ENCODE measurements at regions not wholly inside any gene's neighbourhood (a gene's known extent, or its start where the extent isn't known, plus 50 kb on each side); places are given as distances from the start of the nearest gene placed in this dataset.
A peak's percentile ranks its signal among the peaks of the same experiment; 100 is the strongest.
"Not testable (repeated sequence)": the region's sequence is repeated elsewhere in the genome, so short reads cannot be mapped to it uniquely, and the experiment has no call there.

DNA sequence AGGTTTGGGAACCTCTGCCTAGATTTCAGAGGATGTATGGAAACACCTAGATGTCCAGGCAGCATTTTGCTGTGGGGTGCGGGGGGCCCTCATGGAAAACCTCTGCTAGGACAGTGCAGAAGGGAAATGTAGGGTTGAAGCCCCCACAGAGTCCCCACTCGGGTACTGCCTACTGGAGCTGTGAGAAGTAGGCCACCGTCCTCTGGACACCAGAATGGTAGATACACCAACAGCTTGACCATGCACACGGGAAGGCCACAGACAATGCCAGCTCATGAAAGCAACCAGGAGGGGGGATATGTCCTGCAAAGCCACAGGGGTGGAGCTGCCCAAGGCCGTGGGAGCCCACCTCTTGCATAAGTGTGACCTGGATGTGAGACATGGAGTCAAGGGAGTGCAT lies 1336.5 kb downstream of the SPATA31A7 start:
- H3K4me1 Mint-ChIP-seq, H3K36me3 Mint-ChIP-seq, DNase-seq, H3K4me3 Mint-ChIP-seq, H3K27me3 Mint-ChIP-seq, H3K9me3 Mint-ChIP-seq, H3K27ac Mint-ChIP-seq: not testable (repeated sequence)

DNA sequence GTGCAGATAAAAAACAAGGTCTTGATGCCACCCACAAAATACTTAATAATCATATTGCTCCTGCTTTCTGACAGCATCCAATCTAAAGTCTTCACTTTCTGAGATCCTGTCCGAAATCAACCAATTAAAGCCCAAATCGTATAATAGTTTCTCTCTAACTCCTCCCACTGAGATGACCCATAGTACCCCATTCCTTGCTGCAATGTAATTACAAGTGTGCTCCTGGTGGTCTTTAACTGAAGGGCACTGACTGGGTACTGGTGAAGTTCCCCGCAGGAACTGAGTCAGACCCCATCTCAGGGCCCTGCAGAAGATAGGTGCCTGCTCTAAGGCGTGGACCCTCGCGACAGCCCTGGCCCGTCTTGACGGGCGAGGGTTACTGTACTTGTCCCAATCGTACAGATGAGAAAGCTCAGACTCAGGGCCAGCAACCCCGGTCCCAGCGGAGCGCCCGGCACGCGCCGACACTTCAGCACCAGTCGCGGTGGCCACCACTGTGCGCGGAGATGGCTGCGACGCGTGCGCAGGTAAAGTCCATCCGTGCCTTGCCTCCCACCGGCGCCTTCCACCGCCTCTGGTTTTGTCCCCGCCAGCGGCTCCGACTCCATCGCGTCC lies 1342.4 kb downstream of the SPATA31A7 start:
- H3K27me3 Mint-ChIP-seq, H3K4me1 Mint-ChIP-seq, DNase-seq, H3K9me3 Mint-ChIP-seq, H3K36me3 Mint-ChIP-seq: not testable (repeated sequence)
- H3K4me3 Mint-ChIP-seq = peak overlapping the region; percentile 84
- peak overlapping the region; percentile 88 for H3K27ac Mint-ChIP-seq

DNA sequence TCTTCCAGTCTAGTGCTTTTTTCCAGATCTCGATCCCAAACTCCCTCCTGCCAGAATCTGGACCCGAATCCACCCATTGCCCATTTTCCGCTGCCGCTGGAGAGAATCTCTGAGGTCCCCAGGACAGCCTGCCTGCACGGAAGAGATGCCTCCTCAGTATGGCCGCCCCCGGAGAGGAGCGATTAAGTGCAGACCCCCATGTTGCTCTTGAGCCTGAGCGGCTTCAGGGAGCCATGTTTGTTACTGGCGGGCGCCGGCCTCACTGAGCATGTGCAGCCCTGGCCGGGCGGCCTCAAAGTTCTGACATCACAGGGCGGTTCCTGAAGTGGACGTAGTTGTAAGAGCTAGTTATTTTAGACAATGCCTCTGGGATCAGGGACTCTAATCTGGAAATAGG lies 1342.9 kb downstream of the SPATA31A7 start:
- not testable (repeated sequence) for H3K36me3 Mint-ChIP-seq, H3K9me3 Mint-ChIP-seq, H3K27me3 Mint-ChIP-seq, H3K4me1 Mint-ChIP-seq
- Mint-ChIP-seq H3K27ac (peak overlapping the region; percentile 88), H3K4me3 (peak overlapping the region; percentile 84)
- peak; percentile 22 for DNase-seq

DNA sequence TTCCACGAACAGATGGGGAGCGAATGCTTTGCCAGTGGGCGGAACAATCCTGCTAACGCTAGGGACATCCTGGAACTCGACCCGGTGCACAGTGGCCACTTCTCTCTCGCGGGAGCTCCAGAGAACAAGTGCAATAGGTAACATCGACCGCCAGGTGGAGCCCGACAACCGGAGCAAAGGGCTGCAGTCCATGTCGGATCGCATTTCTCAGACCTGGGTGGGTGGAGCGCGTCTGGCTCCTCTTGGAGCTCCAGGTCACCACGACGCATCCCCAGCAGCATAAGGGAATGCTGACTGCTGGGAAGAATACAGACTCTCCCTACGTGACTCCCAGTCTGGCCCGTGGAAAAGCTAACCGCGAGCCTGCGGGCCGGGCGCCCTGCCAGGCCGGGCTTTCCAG lies 1360.7 kb downstream of the SPATA31A7 start:
- not testable (repeated sequence) for H3K4me1 Mint-ChIP-seq, H3K27me3 Mint-ChIP-seq, H3K9me3 Mint-ChIP-seq, H3K4me3 Mint-ChIP-seq, H3K36me3 Mint-ChIP-seq, H3K27ac Mint-ChIP-seq, DNase-seq

DNA sequence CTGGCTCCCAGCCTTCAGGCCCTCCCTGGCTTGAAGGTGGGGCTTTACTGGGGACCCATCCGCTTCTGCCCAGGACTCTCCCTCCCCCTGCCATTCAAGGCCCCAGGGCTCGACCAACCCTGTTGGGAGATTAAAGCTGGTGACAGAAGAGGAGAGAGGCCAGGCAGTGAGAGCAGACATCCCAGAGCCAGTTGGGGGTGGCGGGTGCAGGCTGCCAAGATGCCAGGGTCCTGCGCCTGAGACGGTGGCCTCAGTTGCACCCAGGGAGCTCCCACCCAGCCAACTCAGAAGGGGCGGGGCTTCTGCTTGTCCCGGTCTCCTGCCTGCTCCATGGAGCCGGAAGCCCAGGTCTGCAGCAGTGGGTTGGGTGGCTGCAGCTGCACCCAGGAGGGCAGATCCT lies 1370.8 kb downstream of the SPATA31A7 start:
- DNase-seq, H3K4me1 Mint-ChIP-seq, H3K27ac Mint-ChIP-seq, H3K9me3 Mint-ChIP-seq, H3K36me3 Mint-ChIP-seq, H3K4me3 Mint-ChIP-seq, H3K27me3 Mint-ChIP-seq: not testable (repeated sequence)

DNA sequence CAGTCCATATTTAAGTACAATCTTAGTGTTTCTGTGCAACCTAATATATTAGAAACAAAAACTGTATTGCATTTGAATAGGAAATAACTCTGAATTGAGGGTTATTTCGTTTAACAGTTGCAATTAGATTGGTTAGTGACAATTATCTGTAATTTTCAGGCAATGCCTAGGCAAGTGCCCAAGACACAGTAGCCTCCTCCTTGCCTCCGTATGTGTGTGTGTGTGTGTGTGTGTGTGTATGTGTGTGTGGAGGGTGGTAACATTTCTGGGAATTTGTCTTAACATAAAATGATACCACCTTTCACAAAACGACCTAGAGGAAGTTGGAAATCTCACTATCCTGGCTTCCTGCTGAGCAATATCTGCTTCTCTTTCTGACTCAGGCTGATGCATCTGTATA lies 1375.3 kb downstream of the SPATA31A7 start:
- H3K27ac Mint-ChIP-seq, H3K27me3 Mint-ChIP-seq, H3K36me3 Mint-ChIP-seq, H3K4me3 Mint-ChIP-seq, DNase-seq, H3K4me1 Mint-ChIP-seq, H3K9me3 Mint-ChIP-seq: not testable (repeated sequence)

DNA sequence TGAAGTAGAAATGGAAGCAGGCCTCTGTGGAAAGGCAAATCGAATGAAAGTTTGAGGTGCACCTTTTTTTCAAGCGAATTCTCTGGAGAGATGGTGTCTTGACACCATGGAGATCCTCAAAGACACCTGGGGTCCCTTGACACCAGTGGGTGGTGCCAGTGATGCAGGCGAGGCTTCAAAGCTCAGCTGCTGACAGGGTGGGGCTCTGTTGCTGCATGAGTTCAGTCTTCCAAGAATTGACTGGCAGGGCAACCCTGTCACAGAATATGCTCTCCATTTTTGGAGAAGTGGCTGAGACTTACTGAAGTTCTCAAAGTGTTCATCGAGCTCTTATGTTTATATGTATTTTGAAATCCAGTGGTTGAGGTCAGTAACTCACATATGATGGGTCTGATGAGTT lies 1376.6 kb downstream of the SPATA31A7 start:
- not testable (repeated sequence) for H3K36me3 Mint-ChIP-seq, H3K4me1 Mint-ChIP-seq, H3K9me3 Mint-ChIP-seq, DNase-seq, H3K4me3 Mint-ChIP-seq, H3K27ac Mint-ChIP-seq, H3K27me3 Mint-ChIP-seq

DNA sequence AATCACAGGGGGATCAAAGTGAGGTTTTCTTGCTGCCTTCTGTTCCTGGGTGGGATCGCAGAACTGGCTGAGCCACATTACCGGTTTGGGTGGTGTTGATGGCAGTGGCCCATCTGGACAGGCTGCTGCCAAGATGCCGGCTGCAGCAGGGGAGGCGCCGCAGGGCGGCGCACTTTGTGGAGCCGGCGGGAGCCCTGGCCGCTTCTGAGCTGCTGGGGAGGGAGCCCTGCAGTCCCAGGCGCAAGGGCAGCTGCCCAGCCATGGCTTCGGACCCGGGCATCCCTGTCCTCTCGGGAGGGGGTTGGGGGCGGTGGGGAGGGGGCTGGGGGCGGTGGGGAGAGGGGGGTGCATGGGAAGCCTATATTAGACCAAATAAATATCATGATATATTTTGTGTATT lies 1407.3 kb downstream of the SPATA31A7 start:
- H3K4me1 Mint-ChIP-seq, DNase-seq, H3K9me3 Mint-ChIP-seq, H3K27me3 Mint-ChIP-seq, H3K27ac Mint-ChIP-seq, H3K4me3 Mint-ChIP-seq, H3K36me3 Mint-ChIP-seq: not testable (repeated sequence)

Data from activated naive CD8-positive, alpha-beta T cell treated with anti-CD3 and anti-CD28 coated beads for 36 hours (primary cell).